Eye (tissue), 1 donor: ENCODE measurements at regions not wholly inside any gene's neighbourhood (a gene's known extent, or its start where the extent isn't known, plus 50 kb on each side); places are given as distances from the start of the nearest gene placed in this dataset.
A peak's percentile ranks its signal among the peaks of the same experiment; 100 is the strongest.

Source experiments
- DNase-seq: peaks from one replicate; pipeline ENCODE4 v3.0.0-alpha.2; 2015

DNA sequence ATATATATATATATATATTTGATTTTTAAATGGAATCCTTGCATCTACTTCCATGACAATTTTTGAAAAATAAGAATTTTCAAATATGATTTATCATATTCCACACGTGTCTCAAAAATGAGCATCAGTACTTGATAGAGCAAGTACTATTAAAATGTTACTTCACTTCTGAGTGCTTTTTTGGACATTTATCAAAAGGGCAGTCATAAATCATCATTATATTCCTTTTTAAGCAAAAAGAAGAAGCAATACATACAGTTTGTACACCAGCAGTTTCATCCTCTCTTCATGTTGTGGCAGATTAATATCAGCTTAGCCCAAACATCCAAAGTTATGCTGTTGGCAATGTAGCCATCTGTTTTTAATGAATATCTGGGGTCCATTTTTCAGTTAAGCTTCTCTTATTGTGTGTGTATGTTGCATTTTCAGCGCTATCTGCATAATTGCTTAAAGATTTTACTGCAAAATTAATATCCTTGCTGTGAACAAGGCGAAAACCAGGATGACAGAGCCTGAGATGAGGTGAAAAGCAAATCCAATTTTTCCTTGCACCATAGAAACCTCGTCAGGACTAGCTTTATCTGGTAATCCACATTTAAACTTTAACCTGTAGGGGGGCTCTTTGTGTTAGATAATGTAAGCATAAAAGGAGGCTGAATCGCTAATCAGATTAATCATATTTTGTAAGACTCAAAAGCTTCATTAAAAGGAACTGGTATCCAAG, 604.9 kb upstream of the AGTR1 start:
- DNase-seq: no peak

DNA sequence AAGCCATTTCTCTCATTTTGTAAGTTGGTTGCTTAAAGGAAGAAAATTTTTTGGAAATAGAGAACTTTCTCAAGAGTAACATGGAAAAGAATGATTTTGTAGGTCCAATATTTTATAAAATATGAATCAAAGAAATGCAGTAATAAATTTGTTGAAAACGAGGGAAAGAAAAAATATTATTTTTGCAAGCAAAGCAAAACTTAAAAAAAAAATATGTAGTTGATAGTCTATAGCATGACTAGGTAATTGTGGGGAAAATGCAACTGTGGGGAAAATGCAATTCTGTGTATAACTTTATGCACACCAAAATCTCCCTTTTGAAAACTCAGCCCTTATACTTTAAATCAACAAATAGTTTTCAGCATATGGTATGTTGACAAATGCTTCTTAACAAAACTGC, 604.0 kb upstream of the AGTR1 start:
- no peak for DNase-seq

DNA sequence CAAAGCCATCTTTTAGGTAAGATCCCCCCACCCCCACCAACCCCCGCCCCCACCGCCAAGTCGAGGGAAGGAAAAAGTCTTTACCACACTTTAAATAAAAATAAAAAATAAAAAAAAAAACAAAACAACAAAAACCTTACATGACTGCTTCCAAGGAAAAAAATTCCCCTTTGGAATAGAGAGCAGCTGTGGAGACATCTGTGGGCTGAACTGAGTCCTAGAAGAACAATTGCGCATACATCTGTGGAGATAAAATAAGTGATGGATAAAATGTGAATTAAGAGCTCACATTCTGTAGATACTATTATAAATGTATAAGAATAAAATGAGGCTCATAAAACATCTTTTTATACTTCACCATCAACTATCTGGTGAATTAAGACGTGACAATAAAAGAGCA, 601.7 kb upstream of the AGTR1 start:
- no peak for DNase-seq

DNA sequence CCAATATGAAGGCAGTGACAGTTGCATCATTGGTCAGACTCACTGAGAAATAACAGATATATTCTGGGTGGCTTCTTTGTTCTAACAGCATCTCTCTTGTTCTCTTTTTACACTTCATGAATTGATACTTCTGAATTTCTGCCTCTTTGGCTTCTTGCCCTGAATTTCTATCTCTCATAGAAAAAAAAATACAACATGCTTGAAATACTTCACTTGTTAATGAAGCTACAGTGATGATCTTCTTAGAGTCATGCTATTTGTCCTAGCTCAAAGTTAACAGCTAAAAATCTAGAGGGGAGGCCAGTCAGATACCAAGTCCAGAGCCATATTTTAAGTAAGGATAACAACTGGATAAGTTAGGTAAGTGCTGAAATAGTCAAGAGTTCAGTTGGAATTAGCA, 597.2 kb upstream of the AGTR1 start:
- no peak for DNase-seq

GRCh38 chr3:148101061-148101460, 596.6 kb upstream of the AGTR1 start:
- DNase-seq: peak; percentile 33

GRCh38 chr3:148102156-148102555, 595.5 kb upstream of the AGTR1 start:
- DNase-seq: no peak

- no peak for DNase-seq
These were observed 591.6 kb upstream of the AGTR1 start for GRCh38 chr3:148106062-148106461.

- no peak for DNase-seq
These were observed 570.7 kb upstream of the AGTR1 start for GRCh38 chr3:148126956-148127355.

DNA sequence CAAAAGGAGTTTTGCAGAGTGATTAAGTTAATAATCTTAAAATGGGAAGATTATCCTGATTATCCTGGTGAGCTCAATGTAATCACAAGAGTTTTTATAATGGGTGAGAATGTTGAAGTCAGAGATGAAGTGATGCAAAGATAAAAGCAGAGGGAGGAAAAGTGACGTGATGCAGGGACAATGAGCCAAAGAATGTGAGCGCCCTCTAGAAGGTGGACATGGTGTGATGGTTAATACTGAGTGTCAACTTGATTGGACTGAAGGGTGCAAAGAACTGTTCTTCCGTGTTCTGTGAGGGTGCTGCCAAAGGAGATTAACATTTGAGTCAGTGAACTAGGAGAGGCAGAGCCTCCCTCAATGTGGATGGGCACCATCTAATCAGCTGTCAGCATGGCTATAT, 569.6 kb upstream of the AGTR1 start:
- peak; percentile 4 for DNase-seq

- no peak for DNase-seq
These were observed 565.6 kb upstream of the AGTR1 start for GRCh38 chr3:148131990-148132638.

DNA sequence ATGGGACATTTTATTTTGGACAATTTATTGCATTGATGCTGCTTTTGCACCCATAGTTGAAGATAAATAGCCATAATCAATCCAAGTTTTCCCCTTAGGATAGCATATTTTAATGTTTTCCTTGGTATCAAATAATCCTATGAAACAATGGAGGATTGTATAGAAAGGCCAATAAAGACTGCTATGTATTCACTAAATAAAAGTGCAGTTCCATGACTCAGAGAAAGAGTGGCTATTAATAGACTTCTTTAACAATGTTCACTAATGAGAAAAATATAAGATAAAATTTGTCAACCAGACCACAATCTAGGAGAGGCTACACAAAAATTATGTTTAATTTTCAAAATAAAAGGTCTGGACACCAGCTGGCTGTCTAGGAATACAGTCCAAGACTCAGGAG, 560.9 kb upstream of the AGTR1 start:
- DNase-seq: no peak

GRCh38 chr3:148146241-148146640, 551.5 kb upstream of the AGTR1 start:
- DNase-seq: no peak

GRCh38 chr3:148146947-148147826, 550.5 kb upstream of the AGTR1 start:
- DNase-seq: no peak

DNA sequence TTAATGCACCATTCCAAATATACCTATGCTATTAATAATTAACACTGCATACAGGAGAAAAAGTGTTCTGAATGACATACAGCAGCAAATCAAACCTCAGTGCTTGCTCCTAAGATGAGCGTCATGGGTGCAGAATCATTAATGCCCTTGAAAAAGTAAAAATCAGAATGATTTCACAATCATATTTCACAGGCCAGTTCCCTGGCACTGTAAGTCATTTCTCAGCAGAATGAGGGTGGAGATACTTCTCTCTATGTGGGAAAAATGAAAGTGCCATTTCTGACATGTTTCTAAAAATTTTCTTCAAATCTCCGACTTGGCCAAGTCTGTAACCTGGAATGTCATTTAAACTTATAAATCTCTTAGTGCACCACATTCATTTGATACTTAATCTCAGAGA, 549.8 kb upstream of the AGTR1 start:
- no peak for DNase-seq

- no peak for DNase-seq
These were observed 548.1 kb upstream of the AGTR1 start for GRCh38 chr3:148149556-148149955.

- DNase-seq: no peak
These were observed 547.6 kb upstream of the AGTR1 start for GRCh38 chr3:148150141-148150540.

DNA sequence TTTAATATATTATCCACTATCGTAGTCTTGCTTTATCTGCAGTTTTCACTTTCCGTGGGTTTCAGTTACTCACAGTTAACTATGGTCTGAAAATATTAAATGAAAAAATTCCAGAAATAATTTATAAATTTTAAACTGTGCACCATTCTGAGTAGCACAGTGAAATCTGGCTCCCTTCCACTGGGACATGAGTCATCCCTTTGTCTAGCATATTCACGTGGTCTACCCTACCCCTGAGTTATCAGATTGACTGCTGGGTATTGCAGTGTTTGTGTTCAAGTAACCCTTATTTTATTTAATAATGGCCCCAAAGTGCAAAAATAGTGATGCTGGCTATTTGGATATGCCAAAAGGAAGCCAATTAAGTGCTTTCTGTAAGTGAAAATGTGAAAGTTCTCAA, 539.5 kb upstream of the AGTR1 start:
- no peak for DNase-seq

GRCh38 chr3:148162132-148162531, 535.6 kb upstream of the AGTR1 start:
- no peak for DNase-seq

DNA sequence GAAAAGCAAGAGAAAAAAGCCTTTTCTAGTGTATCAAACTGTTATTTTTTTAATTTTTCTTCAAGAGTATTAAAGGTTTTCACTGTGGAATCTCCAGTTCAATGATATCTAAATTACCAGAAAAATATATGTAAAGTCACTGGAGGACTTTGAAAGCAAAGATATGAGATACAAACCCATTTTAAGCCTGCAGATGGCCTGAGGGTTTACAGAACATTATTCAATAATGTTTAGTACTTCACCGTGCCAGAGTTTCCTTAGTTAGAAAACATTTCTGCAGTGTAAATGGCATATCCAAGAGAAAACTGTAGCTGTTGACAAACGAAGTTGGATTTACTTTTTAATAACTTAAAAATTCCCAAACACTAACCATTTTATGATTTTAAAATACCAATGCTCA, 529.4 kb upstream of the AGTR1 start:
- DNase-seq: no peak

GRCh38 chr3:148173851-148174250, 523.9 kb upstream of the AGTR1 start:
- no peak for DNase-seq

DNA sequence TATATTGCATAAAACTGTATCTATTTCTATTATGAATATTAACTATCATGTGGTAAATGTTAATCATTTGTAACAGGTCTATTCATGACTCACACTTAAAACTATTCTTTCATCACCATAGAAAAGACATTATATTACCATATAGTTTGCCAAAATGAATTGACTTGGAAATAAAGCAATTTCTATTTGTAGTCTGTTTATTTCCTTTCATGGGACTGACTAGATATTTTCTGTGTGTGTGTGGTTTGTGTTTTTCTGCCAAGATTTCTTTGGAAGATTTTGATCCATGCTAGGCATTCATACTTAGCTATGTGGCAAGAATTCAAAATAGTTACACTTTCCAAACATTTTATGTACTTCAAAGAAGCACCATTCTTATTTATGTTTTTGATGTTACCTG, 522.5 kb upstream of the AGTR1 start:
- DNase-seq: no peak

DNA sequence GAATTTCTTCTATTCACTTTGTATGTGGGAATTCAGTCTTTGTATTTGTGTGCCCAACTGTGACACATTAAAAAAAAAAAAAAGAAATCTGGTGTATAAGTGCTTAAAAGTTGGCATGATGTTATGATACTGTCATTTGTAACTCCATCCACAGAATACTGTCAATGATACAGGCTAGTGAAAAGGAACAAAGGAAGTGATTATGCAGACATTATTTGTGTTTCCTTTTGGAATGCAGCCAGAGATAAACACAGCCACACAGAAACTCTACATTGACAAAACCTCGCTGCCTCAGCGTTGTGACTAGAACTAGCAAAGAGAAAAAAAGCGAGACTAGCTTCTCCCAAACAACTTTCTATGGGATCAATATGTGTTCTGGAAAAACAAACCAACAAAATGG, 519.2 kb upstream of the AGTR1 start:
- DNase-seq: peak; percentile 41

GRCh38 chr3:148184798-148185197, 512.9 kb upstream of the AGTR1 start:
- DNase-seq: no peak

- DNase-seq: no peak
These were observed 510.8 kb upstream of the AGTR1 start for GRCh38 chr3:148186881-148187280.
